Caco-2 (cell line): ENCODE measurements at regions not wholly inside any gene's neighbourhood (a gene's known extent, or its start where the extent isn't known, plus 50 kb on each side); places are given as distances from the start of the nearest gene placed in this dataset.

Experiments
- BruUV-seq: library from RNA; stranded (reverse); fragments of 400-500 nt; replicated peaks from 2 replicates; lab custom pipeline; 2021; lab: Mats Ljungman, UMichigan
- CTCF ChIA-PET: fragments of 300-600 bp; sonication (Branson Sonifier 250); formaldehyde crosslinking; loops from one replicate; lab custom pipeline; 2022; ENCODE audit warnings: antibody characterized with exemption; lab: Charles Lee
- POLR2A ChIA-PET: fragments of 300-600 bp; sonication (Branson Sonifier 250); formaldehyde crosslinking; loops from one replicate; lab custom pipeline; 2022; ENCODE audit warnings: antibody characterized with exemption; lab: Charles Lee
- DNase-seq, 2 experiments: peaks; one replicate each; pipeline versions ENCODE4 v3.0.0 to v3.0.0-alpha.2; 2020 to 2022
- H3K27me3 ChIP-seq: replicated peaks from 2 replicates; pipeline ENCODE4 v1.6.0; 2011; ENCODE audit warnings: low read length; ENCODE audit not compliant: control insufficient read depth, insufficient read depth
- H3K36me3 ChIP-seq: 2 replicates; pipeline ENCODE4 v1.5.1; 2011; ENCODE audit warnings: low read length; ENCODE audit not compliant: control insufficient read depth, insufficient read depth
- H3K4me1 ChIP-seq: fragments of 250-450 bp; sonication (Bioruptor Pico); 2 replicates; pipeline ENCODE4 v1.5.1; 2020; ENCODE audit warnings: mild to moderate bottlenecking
- H3K4me3 ChIP-seq: 2 replicates; pipeline ENCODE4 v1.5.1; 2011; ENCODE audit warnings: low read depth, mild to moderate bottlenecking, control low read depth, low read length
- H3K9me3 ChIP-seq: fragments of 250-450 bp; sonication (Bioruptor Pico); 2 replicates; pipeline ENCODE4 v1.5.1; 2020; ENCODE audit warnings: mild to moderate bottlenecking, moderate library complexity
- H3K27ac Mint-ChIP-seq: one replicate; pipeline ENCODE4 v1.8.0; 2022; ENCODE audit warnings: mixed read lengths; ENCODE audit not compliant: unreplicated experiment
- H3K27me3 Mint-ChIP-seq: one replicate; pipeline ENCODE4 v1.8.0; 2022; ENCODE audit warnings: mixed read lengths; ENCODE audit not compliant: insufficient read depth, unreplicated experiment
- H3K36me3 Mint-ChIP-seq: one replicate; pipeline ENCODE4 v1.8.0; 2022; ENCODE audit warnings: mild to moderate bottlenecking, mixed read lengths; ENCODE audit not compliant: insufficient read depth, unreplicated experiment
- H3K4me1 Mint-ChIP-seq: one replicate; pipeline ENCODE4 v1.8.0; 2022; ENCODE audit warnings: low read depth, mixed read lengths; ENCODE audit not compliant: unreplicated experiment
- H3K4me3 Mint-ChIP-seq: one replicate; pipeline ENCODE4 v1.8.0; 2022; ENCODE audit warnings: mild to moderate bottlenecking, moderate library complexity, mixed read lengths; ENCODE audit not compliant: unreplicated experiment
- H3K9me3 Mint-ChIP-seq: one replicate; pipeline ENCODE4 v1.8.0; 2022; ENCODE audit warnings: mixed read lengths; ENCODE audit not compliant: unreplicated experiment
- intact Hi-C: fragments of 100-400 bp; cut with micrococcal nuclease; formaldehyde crosslinking; loops from one replicate; pipeline ENCODE4 v1.10.0; 2022; ENCODE audit not compliant: unreplicated experiment
- TF ChIP-seq, protein P1 (sequence below), 2 experiments: fragments of 200-600 bp in 1 of 2; IDR thresholded peaks; 1 replicate in 1 of 2; 2 replicates in 1 of 2; pipeline versions ENCODE4 v1.5.1 to v1.8.0; 2011 to 2022; ENCODE audit warnings: antibody characterized with exemption in 1 of 2, control low read depth in 1 of 2, inconsistent platforms in 1 of 2, low read depth in 1 of 2, low read length in 1 of 2, mild to moderate bottlenecking in 1 of 2, moderate library complexity in 1 of 2; ENCODE audit not compliant: insufficient read depth in 1 of 2, severe bottlenecking in 1 of 2, unreplicated experiment in 1 of 2

DNA sequence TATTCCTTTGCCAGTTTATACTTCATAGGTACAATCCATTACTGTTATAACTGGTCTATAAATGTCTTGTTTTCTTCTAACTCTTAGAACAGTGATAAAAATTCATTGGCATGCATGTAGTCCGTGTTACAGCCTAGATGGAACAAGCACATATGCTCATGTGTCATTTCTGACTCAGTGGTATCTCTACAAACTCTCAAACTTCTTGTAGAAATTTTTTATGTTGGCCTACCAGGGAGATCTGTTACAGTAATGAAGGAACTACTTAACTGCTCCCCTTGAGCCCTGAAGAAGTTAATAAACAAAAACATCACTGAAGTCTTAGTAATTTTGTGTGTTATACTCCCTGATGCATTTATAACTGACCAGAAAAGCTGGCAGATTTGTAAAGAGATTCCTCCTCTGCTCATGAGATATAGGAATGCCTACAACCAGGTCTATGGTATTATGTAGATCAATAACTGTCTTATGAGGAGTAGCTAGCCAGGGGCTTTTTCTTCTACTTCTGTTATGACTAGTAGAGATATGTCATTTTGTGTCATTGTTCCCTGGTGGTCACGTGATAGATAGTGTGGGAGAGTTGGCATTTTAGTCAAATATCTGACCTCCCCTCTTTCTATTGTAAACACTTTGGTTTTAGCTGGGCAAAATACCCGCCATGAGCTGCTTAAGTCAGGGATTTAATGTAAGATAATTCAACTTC, 53.7 kb upstream of the FAAH2 start:
- CTCF ChIA-PET, result no interaction called here
- Mint-ChIP-seq H3K9me3 (no peaks in the 10 kb centered on the region), H3K36me3 (no peaks in the 10 kb centered on the region), H3K27me3 (no peaks in the 10 kb centered on the region), H3K27ac (no peak overlapping the region), H3K4me3 (no peak overlapping the region), H3K4me1 (no peaks in the 10 kb centered on the region)
- no peaks in the 10 kb centered on the region for H3K36me3 ChIP-seq
- H3K4me1 ChIP-seq, result no peaks in the 10 kb centered on the region
- TF ChIP-seq, protein P1, sequence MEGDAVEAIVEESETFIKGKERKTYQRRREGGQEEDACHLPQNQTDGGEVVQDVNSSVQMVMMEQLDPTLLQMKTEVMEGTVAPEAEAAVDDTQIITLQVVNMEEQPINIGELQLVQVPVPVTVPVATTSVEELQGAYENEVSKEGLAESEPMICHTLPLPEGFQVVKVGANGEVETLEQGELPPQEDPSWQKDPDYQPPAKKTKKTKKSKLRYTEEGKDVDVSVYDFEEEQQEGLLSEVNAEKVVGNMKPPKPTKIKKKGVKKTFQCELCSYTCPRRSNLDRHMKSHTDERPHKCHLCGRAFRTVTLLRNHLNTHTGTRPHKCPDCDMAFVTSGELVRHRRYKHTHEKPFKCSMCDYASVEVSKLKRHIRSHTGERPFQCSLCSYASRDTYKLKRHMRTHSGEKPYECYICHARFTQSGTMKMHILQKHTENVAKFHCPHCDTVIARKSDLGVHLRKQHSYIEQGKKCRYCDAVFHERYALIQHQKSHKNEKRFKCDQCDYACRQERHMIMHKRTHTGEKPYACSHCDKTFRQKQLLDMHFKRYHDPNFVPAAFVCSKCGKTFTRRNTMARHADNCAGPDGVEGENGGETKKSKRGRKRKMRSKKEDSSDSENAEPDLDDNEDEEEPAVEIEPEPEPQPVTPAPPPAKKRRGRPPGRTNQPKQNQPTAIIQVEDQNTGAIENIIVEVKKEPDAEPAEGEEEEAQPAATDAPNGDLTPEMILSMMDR (IDR thresholded peaks at IDR 0.05; ENCODE audit: insufficient read depth in 1 of 2, low read depth in 1 of 2, low read length in 1 of 2, severe bottlenecking in 1 of 2, unreplicated experiment in 1 of 2), result no peak
- no TSS peak for BruUV-seq
- intact Hi-C loops, result no loop called here
- H3K9me3 ChIP-seq, result no peaks in the 10 kb centered on the region
- no peak overlapping the region for H3K4me3 ChIP-seq
- H3K27me3 ChIP-seq, result no peaks in the 10 kb centered on the region
- no peak for DNase-seq
- POLR2A ChIA-PET, result no interaction called here
